Neuronal stem cell (in vitro differentiated cells): ENCODE measurements at regions not wholly inside any gene's neighbourhood (a gene's known extent, or its start where the extent isn't known, plus 50 kb on each side); places are given as distances from the start of the nearest gene placed in this dataset.

ENCODE experiments used
- DNase-seq: peaks from one replicate; pipeline ENCODE4 v3.0.0-alpha.2; 2013; ENCODE audit warnings: low spot score
- H2AFZ ChIP-seq: one replicate; pipeline ENCODE4 v1.6.1; 2013; ENCODE audit warnings: mild to moderate bottlenecking, low read length, inconsistent platforms
- H2AK5ac ChIP-seq: 2 replicates; pipeline ENCODE4 v1.6.1; 2013; ENCODE audit warnings: low read depth, mild to moderate bottlenecking, inconsistent platforms, low read length, moderate library complexity, mixed read lengths
- H2BK120ac ChIP-seq: 2 replicates; pipeline ENCODE4 v1.6.1; 2013; ENCODE audit warnings: low read depth, mild to moderate bottlenecking, inconsistent platforms, low read length, moderate library complexity, mixed read lengths
- H2BK12ac ChIP-seq: one replicate; pipeline ENCODE4 v1.6.1; 2013; ENCODE audit warnings: low read length, inconsistent platforms
- H2BK15ac ChIP-seq: 2 replicates; pipeline ENCODE4 v1.6.1; 2013; ENCODE audit warnings: mild to moderate bottlenecking, low read length, inconsistent platforms, mixed read lengths
- H2BK5ac ChIP-seq: one replicate; pipeline ENCODE4 v1.6.1; 2013; ENCODE audit warnings: inconsistent platforms, mild to moderate bottlenecking, low read length, moderate library complexity
- H3K14ac ChIP-seq: one replicate; pipeline ENCODE4 v1.6.1; 2013; ENCODE audit warnings: low read length, inconsistent platforms
- H3K18ac ChIP-seq: 2 replicates; pipeline ENCODE4 v1.6.1; 2013; ENCODE audit warnings: low read length, inconsistent platforms
- H3K23ac ChIP-seq: 2 replicates; pipeline ENCODE4 v1.6.1; 2013; ENCODE audit warnings: low read depth, mild to moderate bottlenecking, mixed read lengths, low read length, inconsistent platforms; ENCODE audit not compliant: poor library complexity
- H3K27ac ChIP-seq: replicated peaks from 3 replicates; pipeline ENCODE4 v1.5.1; 2013; ENCODE audit warnings: low read length, inconsistent platforms
- H3K27me3 ChIP-seq, 3 experiments: 2 replicates each; pipeline ENCODE4 v1.6.1; 2013; ENCODE audit warnings: low read length in 3 of 3, mild to moderate bottlenecking in 2 of 3, inconsistent platforms in 1 of 3, low read depth in 1 of 3, mixed read lengths in 1 of 3, moderate library complexity in 1 of 3; ENCODE audit not compliant: control insufficient read depth in 3 of 3, insufficient read depth in 3 of 3
- H3K36me3 ChIP-seq, 2 donors: replicated peaks in 1 of 2; 2 replicates each; pipeline ENCODE4 v1.6.1; 2013; ENCODE audit warnings: low read length in 2 of 2; ENCODE audit not compliant: control insufficient read depth in 2 of 2, insufficient read depth in 2 of 2
- H3K4ac ChIP-seq: 2 replicates; pipeline ENCODE4 v1.6.1; 2013; ENCODE audit warnings: inconsistent platforms, mild to moderate bottlenecking, low read length, moderate library complexity
- H3K4me1 ChIP-seq, 2 donors: 1 replicate in 1 of 2; 2 replicates in 1 of 2; pipeline ENCODE4 v1.6.1; 2013; ENCODE audit warnings: low read length in 2 of 2, low read depth in 1 of 2; ENCODE audit not compliant: control insufficient read depth in 2 of 2, insufficient read depth in 1 of 2
- H3K4me2 ChIP-seq: one replicate; pipeline ENCODE4 v1.6.1; 2013; ENCODE audit warnings: mild to moderate bottlenecking, low read length, inconsistent platforms; ENCODE audit not compliant: insufficient read depth, poor library complexity, severe bottlenecking
- H3K4me3 ChIP-seq, 2 donors: 2 replicates each; pipeline ENCODE4 v1.5.1; 2013; ENCODE audit warnings: low read length in 2 of 2, mild to moderate bottlenecking in 2 of 2, inconsistent platforms in 1 of 2, moderate library complexity in 1 of 2
- H3K79me1 ChIP-seq: one replicate; pipeline ENCODE4 v1.6.1; 2013; ENCODE audit warnings: low read depth, mild to moderate bottlenecking, inconsistent platforms, low read length, moderate library complexity
- H3K9ac ChIP-seq: one replicate; pipeline ENCODE4 v1.6.1; 2013; ENCODE audit warnings: mild to moderate bottlenecking, low read depth, low read length, inconsistent platforms; ENCODE audit not compliant: poor library complexity
- H3K9me3 ChIP-seq, 2 donors: replicated peaks in 1 of 2; 2 replicates each; pipeline versions ENCODE3 to v1.6.1; 2013; ENCODE audit warnings: low read length in 2 of 2, mild to moderate bottlenecking in 2 of 2, inconsistent platforms in 1 of 2, low read depth in 1 of 2, mixed read lengths in 1 of 2, moderate library complexity in 1 of 2; ENCODE audit not compliant: control insufficient read depth in 2 of 2, insufficient read depth in 1 of 2
- H4K8ac ChIP-seq: one replicate; pipeline ENCODE4 v1.6.1; 2013; ENCODE audit warnings: low read depth, mild to moderate bottlenecking, inconsistent platforms, low read length, moderate library complexity
- H4K91ac ChIP-seq: one replicate; pipeline ENCODE4 v1.6.1; 2013; ENCODE audit warnings: low read length, low read depth, mild to moderate bottlenecking, inconsistent platforms; ENCODE audit not compliant: poor library complexity
- WGBS, 2 donors: extraction: QIAGEN DNeasy Blood & Tissue Kit; methylation state at CpG; one replicate each; pipeline ENCODE4 v1.1.7; 2013; ENCODE audit warnings: missing lambda C conversion rate in 2 of 2, mixed read lengths in 1 of 2; ENCODE audit not compliant: insufficient read length in 2 of 2, insufficient replicate concordance in 1 of 2; ENCODE audit errors: extremely low coverage in 2 of 2; 5-methylcytosine and 5-hydroxymethylcytosine counted together

DNA sequence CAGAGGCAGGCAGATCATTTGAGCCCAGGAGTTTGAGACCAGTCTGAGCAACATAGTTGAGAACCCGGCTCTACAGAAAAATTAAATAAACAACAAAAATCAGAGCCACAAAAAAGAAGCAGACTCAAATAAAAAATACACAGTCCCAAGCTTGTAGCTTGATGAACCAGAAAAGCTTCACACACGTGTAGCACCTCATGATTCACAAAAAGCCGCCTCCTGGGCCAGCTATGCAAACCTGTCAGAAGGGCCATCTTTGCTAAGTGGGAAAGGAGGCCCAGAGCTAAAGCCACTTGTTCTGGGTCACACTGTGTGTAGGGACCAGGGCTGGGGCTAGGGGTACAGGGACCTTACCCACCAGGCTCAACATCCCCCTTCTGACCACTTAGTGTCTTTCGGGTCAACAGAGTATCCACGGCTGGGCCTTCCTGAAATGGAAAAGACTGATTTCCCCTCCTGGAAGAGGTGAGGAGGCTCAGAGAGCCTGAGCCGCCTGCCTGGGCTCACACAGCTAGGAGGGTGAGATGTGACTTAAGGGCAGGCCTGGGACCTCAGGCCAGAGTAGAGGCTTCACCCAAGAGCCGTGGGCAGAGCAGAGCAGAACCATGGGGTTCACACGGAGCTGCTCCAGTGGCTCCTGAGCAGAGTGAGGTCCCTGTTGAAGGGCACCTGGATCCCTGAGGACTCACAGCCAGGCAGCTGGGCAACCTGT, 269.6 kb downstream of the PARN start:
- DNase-seq = no peak
- no CpG with 5 or more reads among the region's 8 CpGs for WGBS, 2 donors

DNA sequence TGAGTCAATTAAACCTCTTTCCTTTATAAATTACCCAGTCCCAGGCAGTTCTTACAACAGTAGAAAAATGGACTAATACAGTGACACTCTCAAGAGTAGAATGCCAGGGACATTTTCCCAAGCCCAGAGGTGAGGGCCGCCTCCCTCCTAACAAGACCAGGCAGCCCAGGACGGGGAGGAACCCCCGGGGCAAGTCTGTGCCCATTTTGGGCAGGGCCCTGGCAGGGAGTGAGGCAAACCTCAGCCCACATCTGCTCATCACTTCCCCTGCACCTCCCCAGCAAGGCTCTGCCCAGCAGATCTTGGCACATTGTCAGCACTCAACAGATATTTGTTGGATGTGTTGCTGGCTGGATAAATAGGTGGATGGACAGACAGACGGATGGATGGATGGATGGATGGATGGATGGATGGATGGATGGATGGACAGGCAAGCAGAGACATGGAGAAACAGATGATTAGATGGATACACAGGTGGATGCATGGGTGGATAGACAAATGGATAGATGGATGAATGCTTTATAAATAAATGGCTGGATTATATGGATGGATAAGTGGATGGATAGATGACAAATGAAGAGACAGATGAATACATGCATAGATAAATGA, 271.3 kb downstream of the PARN start:
- H3K27ac ChIP-seq = no peak overlapping the region
- no CpG with 5 or more reads among the region's 4 CpGs for WGBS, 2 donors
- no peak overlapping the region for H3K14ac ChIP-seq
- peak overlapping the region; percentile 33 for H2AK5ac ChIP-seq
- H4K8ac ChIP-seq = no peak overlapping the region
- H2BK5ac ChIP-seq = no peak overlapping the region
- H3K18ac ChIP-seq = no peak overlapping the region
- H3K4me3 ChIP-seq = no peak overlapping the region
- H2BK15ac ChIP-seq = no peak overlapping the region
- peaks cover 0 to 3% of the 10 kb centered on the region in 2 donors for H3K4me1 ChIP-seq
- no peaks in the 10 kb centered on the region for H3K36me3 ChIP-seq
- H3K9ac ChIP-seq = no peak overlapping the region
- H3K23ac ChIP-seq = no peak overlapping the region
- H3K9me3 ChIP-seq = no peaks in the 10 kb centered on the region
- H2BK12ac ChIP-seq = no peak overlapping the region
- H3K4ac ChIP-seq = no peak overlapping the region
- peaks cover 0 to 21% (median 0%) of the 10 kb centered on the region in 3 experiments for H3K27me3 ChIP-seq
- no peak overlapping the region for H2AFZ ChIP-seq
- H2BK120ac ChIP-seq = no peak overlapping the region
- H3K79me1 ChIP-seq = no peaks in the 10 kb centered on the region
- no peak overlapping the region for H4K91ac ChIP-seq
- H3K4me2 ChIP-seq = no peak overlapping the region
- no peak for DNase-seq

More for the DNA sequence above, 269.6 kb downstream of the PARN start:
- Histone ChIP-seq H3K36me3 (no peaks in the 10 kb centered on the region), H3K27me3 (peaks cover 0 to 21% (median 0%) of the 10 kb centered on the region in 3 experiments), H3K23ac (no peak overlapping the region), H3K9me3 (no peaks in the 10 kb centered on the region), H3K4me3 (no peak overlapping the region), H4K91ac (no peak overlapping the region), H3K27ac (no peak overlapping the region), H3K4me2 (no peak overlapping the region), H4K8ac (no peak overlapping the region), H3K79me1 (no peaks in the 10 kb centered on the region), H2BK15ac (no peak overlapping the region), H2BK12ac (no peak overlapping the region), H2BK120ac (no peak overlapping the region), H3K9ac (no peak overlapping the region), H3K14ac (no peak overlapping the region), H2AK5ac (peak overlapping the region; percentile 76), H2AFZ (no peak overlapping the region), H2BK5ac (no peak overlapping the region), H3K4ac (no peak overlapping the region), H3K18ac (peak overlapping the region; percentile 32), H3K4me1 (peaks cover 7% of the 10 kb centered on the region in 2 donors)

DNA sequence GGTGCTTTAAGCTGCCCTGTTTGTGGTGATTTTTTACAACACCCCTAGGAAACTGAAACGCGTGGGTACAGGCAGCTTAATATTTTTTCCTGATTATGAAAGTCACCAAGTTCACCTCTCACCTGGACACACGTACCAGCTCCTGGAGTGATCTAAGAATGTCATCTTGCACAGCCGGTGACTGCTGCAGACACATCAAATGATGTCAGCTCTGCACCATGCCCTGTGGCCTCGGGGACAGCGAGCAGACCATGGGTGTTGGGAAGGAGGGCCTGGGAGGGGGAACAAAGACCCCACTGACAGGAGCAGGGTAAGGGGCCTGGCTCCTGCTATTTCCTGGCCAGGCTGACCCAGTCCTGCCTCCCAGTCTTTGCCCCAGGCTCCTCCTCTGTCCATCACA, 272.7 kb downstream of the PARN start:
- H3K23ac ChIP-seq = peak overlapping the region; percentile 21
- H3K4me1 ChIP-seq = peaks cover 0 to 3% of the 10 kb centered on the region in 2 donors
- no peaks in the 10 kb centered on the region for H3K36me3 ChIP-seq
- H3K27ac ChIP-seq = no peak overlapping the region
- peaks cover 0 to 21% (median 0%) of the 10 kb centered on the region in 3 experiments for H3K27me3 ChIP-seq
- H3K4me3 ChIP-seq = no peak overlapping the region
- no peak overlapping the region for H2BK15ac ChIP-seq
- no peak overlapping the region for H2AFZ ChIP-seq
- H3K79me1 ChIP-seq = no peaks in the 10 kb centered on the region
- peak overlapping the region; percentile 27 for H2AK5ac ChIP-seq
- no peak overlapping the region for H3K18ac ChIP-seq
- DNase-seq = no peak
- H4K8ac ChIP-seq = no peak overlapping the region
- no peak overlapping the region for H2BK120ac ChIP-seq
- no peak overlapping the region for H3K4ac ChIP-seq
- H2BK12ac ChIP-seq = no peak overlapping the region
- no peak overlapping the region for H3K9ac ChIP-seq
- H4K91ac ChIP-seq = no peak overlapping the region
- WGBS, 2 donors = no CpG with 5 or more reads among the region's 6 CpGs
- no peak overlapping the region for H2BK5ac ChIP-seq
- no peak overlapping the region for H3K4me2 ChIP-seq
- no peak overlapping the region for H3K14ac ChIP-seq
- no peaks in the 10 kb centered on the region for H3K9me3 ChIP-seq

DNA sequence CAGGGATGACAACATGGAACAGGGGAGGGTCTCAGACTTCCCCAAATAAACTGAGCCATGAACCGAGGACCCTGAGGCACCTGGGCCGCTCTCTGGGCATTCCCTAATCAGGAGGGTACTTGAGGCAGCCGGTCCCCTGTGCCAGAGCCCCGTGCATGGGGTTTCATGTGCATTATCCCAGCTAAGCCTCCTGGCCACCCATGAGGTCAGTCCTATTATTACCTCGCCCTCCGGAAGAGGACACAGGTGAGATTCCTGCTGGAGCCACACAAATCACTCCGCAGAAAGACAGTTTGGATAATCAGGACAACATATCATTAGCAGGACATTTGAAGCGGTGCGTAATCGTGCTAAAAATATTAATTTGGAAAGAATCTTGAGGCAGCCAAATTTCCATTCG, 274.0 kb downstream of the PARN start:
- Histone ChIP-seq H3K4ac (no peak overlapping the region), H3K4me1 (no peaks in the 10 kb centered on the region), H3K18ac (no peak overlapping the region), H2AK5ac (no peak overlapping the region), H2BK5ac (no peak overlapping the region), H3K23ac (no peak overlapping the region), H3K4me2 (no peak overlapping the region), H3K9ac (no peak overlapping the region), H2BK15ac (no peak overlapping the region), H2BK120ac (no peak overlapping the region), H3K27me3 (peaks cover 0 to 17% (median 0%) of the 10 kb centered on the region in 3 experiments), H2BK12ac (no peak overlapping the region), H3K79me1 (no peaks in the 10 kb centered on the region), H3K27ac (no peak overlapping the region), H3K14ac (no peak overlapping the region), H4K8ac (no peak overlapping the region), H3K9me3 (no peaks in the 10 kb centered on the region), H2AFZ (no peak overlapping the region), H4K91ac (no peak overlapping the region), H3K36me3 (no peaks in the 10 kb centered on the region), H3K4me3 (no peak overlapping the region)
- WGBS, 2 donors = no CpG with 5 or more reads among the region's 11 CpGs
- DNase-seq = no peak
